Stimulated activated memory B cell treated with anti-CD40 and anti-IgM and Interleukin-4, amounts not matched to agents 10 μg/mL and 1 μg/mL and 100 μg/mL, for 72 hours (primary cell): ENCODE measurements at regions not wholly inside any gene's neighbourhood (a gene's known extent, or its start where the extent isn't known, plus 50 kb on each side); places are given as distances from the start of the nearest gene placed in this dataset.

Experiments
- ATAC-seq: fragments of 150-1000 bp; cut with Tn5 transposase; 2 replicates; pipeline ENCODE4 v1.10.0; 2021
- H3K27ac Mint-ChIP-seq: one replicate; pipeline ENCODE4 v1.8.0; 2022; ENCODE audit warnings: mild to moderate bottlenecking, mixed read lengths
- H3K27me3 Mint-ChIP-seq: one replicate; pipeline ENCODE4 v1.8.0; 2022; ENCODE audit warnings: mixed read lengths
- H3K36me3 Mint-ChIP-seq: one replicate; pipeline ENCODE4 v1.8.0; 2022; ENCODE audit warnings: mixed read lengths
- H3K4me1 Mint-ChIP-seq: one replicate; pipeline ENCODE4 v1.8.0; 2022; ENCODE audit warnings: mixed read lengths
- H3K4me3 Mint-ChIP-seq: one replicate; pipeline ENCODE4 v1.8.0; 2022; ENCODE audit warnings: mild to moderate bottlenecking, moderate library complexity, mixed read lengths
- H3K9me3 Mint-ChIP-seq: one replicate; pipeline ENCODE4 v1.8.0; 2022; ENCODE audit warnings: mixed read lengths

GRCh38 chr12:118925407-118925806, 55.9 kb upstream of the SRRM4 start:
- Mint-ChIP-seq H3K27ac (no peak overlapping the region), H3K36me3 (no peaks in the 10 kb centered on the region), H3K4me1 (no peaks in the 10 kb centered on the region), H3K27me3 (peaks cover 10% of the 10 kb centered on the region), H3K9me3 (peaks cover 8% of the 10 kb centered on the region), H3K4me3 (no peak overlapping the region)
- no peak for ATAC-seq

GRCh38 chr12:118925826-118926225, 55.5 kb upstream of the SRRM4 start:
- Mint-ChIP-seq H3K27ac (no peak overlapping the region), H3K36me3 (no peaks in the 10 kb centered on the region), H3K27me3 (peaks cover 10% of the 10 kb centered on the region), H3K9me3 (peaks cover 8% of the 10 kb centered on the region), H3K4me1 (no peaks in the 10 kb centered on the region), H3K4me3 (no peak overlapping the region)
- ATAC-seq: no peak
